Activated effector memory CD4-positive, alpha-beta T cell treated with Interleukin-2 at 50 U/mL for 16 hours (primary cell): ENCODE measurements at regions not wholly inside any gene's neighbourhood (a gene's known extent, or its start where the extent isn't known, plus 50 kb on each side); places are given as distances from the start of the nearest gene placed in this dataset.

ENCODE experiments used
- DNase-seq: peaks from one replicate; pipeline ENCODE4 v3.0.0-alpha.2; 2020

DNA sequence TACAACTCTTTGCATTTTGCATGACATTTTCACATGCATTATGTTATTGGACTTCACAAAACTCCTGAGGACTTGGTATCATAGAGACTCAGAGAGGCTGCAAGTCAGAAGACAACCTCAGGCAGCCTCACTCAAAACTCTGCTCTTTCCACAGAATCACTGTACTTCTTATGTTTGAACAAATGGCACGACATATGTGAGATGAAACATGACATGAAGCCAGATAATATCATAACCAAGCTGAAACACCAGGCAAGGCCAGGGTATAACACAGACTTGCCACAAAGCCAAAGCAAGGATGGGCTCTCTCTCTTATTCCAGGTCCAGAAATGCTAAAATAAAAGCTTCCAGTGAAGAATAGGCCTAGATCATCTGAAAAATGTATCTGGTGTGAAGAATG, 425.8 kb upstream of the CDH5 start:
- DNase-seq = no peak

- no peak for DNase-seq
Measured at GRCh38 chr16:65938083-65938482, 428.4 kb upstream of the CDH5 start.

GRCh38 chr16:65937455-65937854, 429.0 kb upstream of the CDH5 start:
- DNase-seq = no peak

GRCh38 chr16:65936096-65936495, 430.4 kb upstream of the CDH5 start:
- no peak for DNase-seq

- no peak for DNase-seq
Measured at GRCh38 chr16:65934443-65934842, 432.0 kb upstream of the CDH5 start.

GRCh38 chr16:65933703-65934102, 432.8 kb upstream of the CDH5 start:
- no peak for DNase-seq

GRCh38 chr16:65932350-65933072, 434.0 kb upstream of the CDH5 start:
- DNase-seq = no peak

DNA sequence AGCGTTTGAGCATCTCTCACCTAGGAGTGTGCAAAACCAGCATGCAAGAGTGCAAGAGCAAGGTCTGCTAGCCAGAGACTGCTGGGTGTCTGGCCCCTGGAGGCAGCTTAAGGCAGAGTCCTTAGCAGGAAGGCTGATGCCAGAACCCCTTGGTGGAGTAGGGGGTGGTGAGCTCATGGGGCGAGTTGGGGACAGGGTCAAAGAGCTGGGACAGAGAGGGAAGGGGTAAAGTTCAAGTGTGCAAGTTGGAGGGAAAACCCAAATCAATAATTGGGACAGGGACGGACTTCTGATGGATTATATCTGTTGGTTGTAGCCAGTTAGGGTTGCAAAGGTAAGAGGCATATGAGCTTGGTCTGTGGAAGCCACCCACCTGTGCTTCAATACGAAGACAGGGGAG, 443.6 kb upstream of the CDH5 start:
- DNase-seq = no peak

GRCh38 chr16:65919986-65920376, 446.5 kb upstream of the CDH5 start:
- no peak for DNase-seq

DNA sequence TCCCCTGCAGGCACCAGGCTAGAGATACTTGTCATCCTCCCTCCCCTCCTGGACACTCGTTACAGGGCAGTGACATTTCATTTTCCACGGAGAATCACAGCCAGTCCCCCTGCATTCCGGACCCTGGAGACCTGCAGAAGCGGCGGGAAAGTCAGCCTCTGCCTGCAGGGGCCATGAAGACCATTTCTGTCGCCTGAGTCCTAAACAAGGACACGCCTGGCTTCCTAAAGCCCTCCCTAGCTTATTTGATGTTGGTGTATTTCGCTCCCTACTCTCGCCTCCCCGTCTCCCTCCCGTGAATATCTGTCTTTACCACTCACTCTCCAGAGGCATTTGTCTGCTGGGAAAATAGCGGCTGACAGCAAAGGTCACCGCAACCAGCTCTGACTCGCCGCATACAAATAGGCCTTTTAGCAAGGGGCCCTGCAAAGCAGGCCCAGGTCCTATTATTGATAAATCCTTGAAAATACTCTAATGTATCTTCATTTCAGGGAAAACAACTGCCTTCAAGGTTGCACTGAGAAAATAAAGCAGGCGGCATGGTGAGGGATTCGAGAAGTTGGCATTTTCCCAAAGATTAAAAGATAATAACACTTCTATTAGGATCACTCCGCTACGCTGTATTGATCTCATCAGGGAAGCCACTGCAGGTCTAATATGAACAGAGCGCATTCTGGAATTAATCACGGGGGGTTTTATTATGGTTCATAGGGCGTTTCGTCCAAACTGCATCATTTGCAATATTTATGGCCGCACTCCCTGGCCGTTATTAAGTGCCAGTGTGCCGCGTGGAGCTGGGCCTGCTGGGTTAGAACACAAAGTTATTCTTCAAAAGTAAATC, 447.1 kb upstream of the CDH5 start:
- no peak for DNase-seq

- no peak for DNase-seq
Measured at GRCh38 chr16:65917466-65917865, 449.0 kb upstream of the CDH5 start.

- no peak for DNase-seq
Measured at GRCh38 chr16:65916995-65917394, 449.5 kb upstream of the CDH5 start.

DNA sequence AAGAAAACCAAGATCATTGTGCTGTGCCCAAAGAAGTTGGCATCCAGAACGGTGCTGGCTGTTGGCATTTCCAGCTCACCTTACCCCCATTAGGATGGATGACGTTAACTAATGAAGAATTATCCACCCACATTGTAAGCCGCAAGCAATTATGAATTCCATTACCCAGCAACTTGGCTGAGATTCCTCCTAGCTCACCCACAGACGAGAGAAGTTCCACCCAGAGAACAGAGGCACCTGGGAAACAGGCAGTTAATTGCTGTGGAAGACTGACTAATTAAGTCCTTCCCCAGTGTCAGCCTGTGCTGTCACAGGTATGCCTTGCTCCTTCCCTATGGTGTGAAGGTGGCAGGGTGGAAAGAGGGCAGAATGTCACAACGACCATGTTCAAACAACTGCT, 456.2 kb upstream of the CDH5 start:
- DNase-seq = no peak

GRCh38 chr16:65909310-65910050, 457.0 kb upstream of the CDH5 start:
- no peak for DNase-seq

DNA sequence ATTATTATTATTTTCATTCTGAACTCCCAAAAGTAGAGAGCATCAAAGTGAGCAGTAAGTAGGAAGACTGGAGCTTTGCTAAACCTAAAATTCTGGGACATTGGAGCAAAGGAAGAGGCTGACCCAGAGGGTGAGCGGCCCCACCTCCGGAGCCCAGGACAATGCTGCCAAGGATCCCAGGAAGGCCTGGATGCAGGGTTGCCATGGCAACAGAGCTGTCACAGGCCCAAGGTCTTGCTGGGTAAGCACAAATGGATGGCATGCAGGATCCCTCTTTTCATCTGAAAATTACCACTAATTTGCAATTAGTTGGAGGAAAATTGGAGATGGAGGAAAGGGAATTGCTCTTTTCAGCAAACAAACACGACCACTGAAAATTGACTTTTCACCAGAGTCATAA, 457.9 kb upstream of the CDH5 start:
- DNase-seq = no peak

DNA sequence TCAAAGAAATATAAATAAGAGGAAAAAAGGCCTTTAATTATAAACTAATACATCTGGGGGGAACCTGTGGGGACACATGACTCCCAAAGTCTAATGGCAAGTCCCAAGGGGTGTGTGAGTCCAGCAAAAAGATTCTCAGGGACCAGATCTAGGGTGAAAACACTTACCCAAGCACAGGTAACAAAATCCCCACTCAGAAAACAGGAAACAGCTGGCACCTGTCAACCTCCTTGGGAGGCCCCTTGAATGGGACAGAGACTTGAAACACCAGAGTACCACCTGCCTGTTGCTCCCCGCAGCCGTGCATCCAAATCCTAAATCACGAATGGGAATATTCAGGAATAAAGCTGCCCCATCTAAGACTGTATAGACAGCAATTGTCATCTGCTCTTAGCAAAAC, 461.2 kb upstream of the CDH5 start:
- no peak for DNase-seq

DNA sequence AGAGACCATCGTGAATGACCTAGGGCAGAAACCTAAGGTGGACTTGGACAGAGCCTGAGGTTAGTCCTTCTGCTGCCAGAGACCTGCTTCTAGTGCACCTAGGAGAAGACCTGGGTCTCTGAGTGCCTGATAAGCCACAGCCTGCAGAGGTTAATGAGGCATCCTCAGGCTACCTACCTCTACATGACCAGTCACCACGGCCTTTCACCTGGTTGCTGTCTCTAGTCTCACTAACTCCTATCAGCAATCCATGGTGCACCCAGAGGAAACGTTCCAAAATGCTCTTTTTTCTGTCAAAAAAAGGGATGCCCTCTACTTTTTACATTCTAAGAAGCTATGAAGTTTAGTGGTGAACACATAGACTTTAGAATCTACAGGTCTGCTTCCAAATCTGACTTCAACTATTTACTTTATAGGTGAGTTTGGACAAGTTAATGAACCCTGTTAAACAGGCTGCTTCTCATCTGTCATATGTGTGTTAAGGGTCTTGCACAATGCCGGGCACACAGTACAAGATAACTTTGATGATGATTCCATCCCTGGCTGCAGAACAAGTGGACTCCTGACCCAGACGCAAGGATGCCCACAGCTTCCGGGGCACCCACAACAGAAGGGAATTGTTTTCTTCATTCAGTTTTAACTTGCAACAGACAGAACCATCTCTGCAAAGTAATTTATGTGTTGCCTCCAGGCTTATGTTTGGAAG, 469.9 kb upstream of the CDH5 start:
- no peak for DNase-seq

GRCh38 chr16:65895906-65896305, 470.6 kb upstream of the CDH5 start:
- DNase-seq = no peak

DNA sequence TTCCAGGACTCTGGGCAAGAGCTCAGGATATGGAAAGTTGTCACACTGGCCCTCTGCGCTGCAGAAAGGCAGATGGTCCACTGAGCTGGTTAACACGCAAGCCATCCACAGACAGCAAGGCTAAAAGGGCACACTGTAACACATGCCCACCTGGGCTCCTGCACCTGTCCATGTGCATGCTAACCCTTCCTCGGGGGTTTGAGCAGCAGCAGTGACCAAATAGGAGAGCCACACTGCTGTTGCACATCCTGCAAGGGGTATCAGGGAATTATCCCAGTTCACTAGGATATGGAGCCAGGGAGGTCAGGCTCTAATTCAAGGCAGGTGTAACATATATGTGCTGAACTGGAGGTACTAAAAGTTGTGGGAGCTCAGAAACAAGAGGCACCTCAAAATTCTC, 471.0 kb upstream of the CDH5 start:
- DNase-seq = no peak

GRCh38 chr16:65890203-65890602, 476.3 kb upstream of the CDH5 start:
- no peak for DNase-seq

- no peak for DNase-seq
Measured at GRCh38 chr16:65889533-65889966, 476.9 kb upstream of the CDH5 start.

GRCh38 chr16:65888201-65888600, 478.3 kb upstream of the CDH5 start:
- DNase-seq = no peak

DNA sequence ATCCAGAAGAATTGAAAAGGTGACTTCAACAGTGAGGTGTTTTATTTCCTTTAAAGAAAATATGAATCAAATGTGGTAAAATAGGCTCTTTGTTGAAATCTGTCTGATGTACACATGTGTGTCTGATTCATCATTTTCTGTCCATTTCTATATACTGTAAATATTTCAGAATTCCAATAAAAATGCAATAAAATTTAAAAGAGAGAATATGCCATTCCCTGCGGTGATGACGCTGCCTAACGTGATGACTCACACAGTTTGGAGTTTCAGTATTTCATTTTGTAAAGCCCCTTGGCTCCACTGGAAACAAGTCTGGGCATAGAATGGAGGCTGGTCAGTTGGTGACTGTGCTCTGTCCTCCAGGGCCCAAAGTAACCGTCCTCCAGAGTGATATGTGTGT, 482.5 kb upstream of the CDH5 start:
- no peak for DNase-seq
